Neural cell (in vitro differentiated cells): ENCODE measurements at regions not wholly inside any gene's neighbourhood (a gene's known extent, or its start where the extent isn't known, plus 50 kb on each side); places are given as distances from the start of the nearest gene placed in this dataset.

Source experiments
- EZH2 ChIP-seq: fragments of 200-600, 300-800 bp; shearing (Covaris generic), sonication (generic); IDR thresholded peaks from 2 replicates; pipeline ENCODE4 v1.6.1; 2014; ENCODE audit warnings: antibody characterized with exemption, low read length, borderline replicate concordance, mild to moderate bottlenecking; ENCODE audit not compliant: insufficient read depth, poor library complexity, severe bottlenecking
- POLR2AphosphoS5 ChIP-seq: IDR thresholded peaks from 2 replicates; pipeline ENCODE4 v1.6.1; 2012
- TAF1 ChIP-seq: IDR thresholded peaks from 2 replicates; pipeline ENCODE4 v1.6.1; 2012; ENCODE audit warnings: low read depth

DNA sequence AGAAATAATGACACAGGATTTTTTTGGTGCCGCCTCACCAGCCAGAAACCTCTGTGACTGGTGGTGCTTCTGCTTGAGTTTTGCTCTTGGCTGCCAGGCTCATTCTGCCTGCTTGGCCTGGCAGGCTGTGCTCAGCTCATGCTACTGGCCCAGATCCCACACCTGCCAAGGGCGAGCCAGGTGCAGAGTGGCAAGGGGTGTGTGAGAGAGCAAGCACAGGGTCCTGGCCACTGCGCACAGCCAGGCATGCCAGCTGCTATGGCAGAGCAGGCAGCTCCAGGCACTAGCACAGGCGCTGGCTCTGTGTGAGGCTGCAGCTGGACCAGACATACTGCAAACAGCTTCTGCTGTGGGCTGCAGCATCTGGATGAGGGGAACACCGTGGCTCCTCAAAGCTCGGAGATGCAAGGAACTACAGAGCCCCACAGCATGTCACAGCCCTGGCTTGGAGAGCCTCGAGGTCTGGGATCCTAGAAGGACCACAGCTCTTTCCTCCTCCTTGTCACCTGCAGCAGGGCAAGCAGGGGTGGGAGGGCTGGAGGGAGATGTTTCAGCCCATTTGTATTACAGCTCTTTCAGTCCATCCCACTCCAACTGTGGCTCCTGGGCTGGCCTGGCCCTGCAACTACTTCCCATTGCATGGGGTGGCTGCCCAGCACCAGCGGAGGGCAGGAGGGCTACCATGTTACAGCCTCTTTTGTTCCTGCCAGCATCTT, 313.4 kb upstream of the SEMA3C start:
- no peak for TF ChIP-seq EZH2
- TF ChIP-seq TAF1: no peak
- no peak for TF ChIP-seq POLR2AphosphoS5
